G401 (cell line): ENCODE measurements at regions not wholly inside any gene's neighbourhood (a gene's known extent, or its start where the extent isn't known, plus 50 kb on each side); places are given as distances from the start of the nearest gene placed in this dataset.
"Not testable (repeated sequence)": the region's sequence is repeated elsewhere in the genome, so short reads cannot be mapped to it uniquely, and the experiment has no call there.

Experiments used
- DNase-seq: peaks from one replicate; pipeline ENCODE4 v3.0.0-alpha.2; 2015; ENCODE audit warnings: low spot score
- in situ Hi-C: cut with HindIII; loops from 2 replicates; pipeline ENCODE4 v1.10.0; 2016; ENCODE audit warnings: low sequenced_read_pairs, mixed read lengths

DNA sequence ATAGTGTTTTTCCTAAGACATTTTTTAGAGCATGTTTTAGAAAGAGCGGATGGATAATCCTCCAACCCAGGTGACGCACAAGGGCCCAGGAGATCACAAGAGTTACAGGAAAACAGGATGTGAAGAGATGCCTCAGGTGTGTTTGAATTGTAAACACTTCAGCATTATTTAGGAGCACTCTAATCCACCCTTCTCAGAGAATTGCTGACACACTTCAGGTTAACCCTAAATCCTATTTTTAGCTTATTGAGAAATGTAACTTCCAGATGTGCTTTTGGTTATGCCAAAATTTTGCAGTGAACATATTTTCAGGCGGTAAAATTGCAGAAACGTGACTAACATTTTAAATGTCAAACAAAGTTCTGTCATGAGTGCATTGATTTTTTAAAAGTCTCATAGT, 755.4 kb upstream of the CTNND2 start:
- in situ Hi-C loops = no loop called here
- no peak for DNase-seq

DNA sequence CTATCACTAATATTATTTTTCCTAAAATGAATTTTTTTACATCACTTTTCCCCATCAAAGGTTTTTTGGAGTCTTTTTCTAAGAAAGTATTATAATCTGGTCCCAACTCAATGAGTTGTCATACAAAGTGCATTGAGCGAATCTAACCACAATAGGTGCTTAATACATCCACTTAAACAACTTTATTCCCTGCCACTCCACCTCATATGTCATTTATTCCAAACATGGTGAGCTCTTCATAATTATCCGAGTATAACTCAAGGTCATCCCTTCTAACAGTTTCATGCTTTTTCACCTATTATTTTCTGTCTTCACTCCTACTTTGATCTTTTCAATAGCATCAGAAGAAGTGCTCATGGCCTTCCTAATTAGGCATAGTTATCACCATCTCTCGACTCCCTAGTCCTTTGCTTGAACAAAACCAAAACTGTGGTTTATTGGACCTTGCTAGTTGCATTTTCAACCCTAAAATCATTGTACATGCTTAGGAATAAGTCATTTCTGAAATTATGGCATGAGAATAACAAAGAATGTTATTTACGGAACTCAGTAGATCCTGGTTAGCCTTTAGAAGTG, 754.7 kb upstream of the CTNND2 start:
- DNase-seq = no peak
- in situ Hi-C loops = no loop called here

DNA sequence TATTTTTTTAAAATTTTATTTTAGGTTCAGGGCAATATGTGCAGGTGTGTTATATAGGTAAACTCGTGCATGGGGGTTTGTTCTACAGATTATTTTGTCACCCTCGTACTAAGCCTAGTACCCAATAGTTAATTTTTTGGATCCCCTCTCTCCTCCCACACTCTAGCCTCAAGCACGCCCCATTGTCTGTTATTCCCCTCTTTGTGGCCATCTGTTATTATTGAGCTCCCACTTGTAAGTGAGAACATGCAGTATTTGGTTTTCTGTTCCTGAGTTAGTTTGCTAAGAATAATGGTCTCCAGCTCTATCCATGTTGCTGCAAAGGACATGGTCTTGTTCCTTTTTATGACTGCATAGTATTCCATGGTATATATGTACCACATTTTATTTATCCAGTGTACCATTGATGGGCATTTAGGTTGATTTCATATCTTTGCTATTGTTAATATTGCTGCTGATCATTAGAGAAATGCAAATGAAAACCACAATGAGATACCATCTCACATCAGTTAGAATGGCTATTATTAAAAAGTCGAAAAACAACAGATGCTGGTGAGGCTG, 753.7 kb upstream of the CTNND2 start:
- DNase-seq, in situ Hi-C loops: not testable (repeated sequence)

DNA sequence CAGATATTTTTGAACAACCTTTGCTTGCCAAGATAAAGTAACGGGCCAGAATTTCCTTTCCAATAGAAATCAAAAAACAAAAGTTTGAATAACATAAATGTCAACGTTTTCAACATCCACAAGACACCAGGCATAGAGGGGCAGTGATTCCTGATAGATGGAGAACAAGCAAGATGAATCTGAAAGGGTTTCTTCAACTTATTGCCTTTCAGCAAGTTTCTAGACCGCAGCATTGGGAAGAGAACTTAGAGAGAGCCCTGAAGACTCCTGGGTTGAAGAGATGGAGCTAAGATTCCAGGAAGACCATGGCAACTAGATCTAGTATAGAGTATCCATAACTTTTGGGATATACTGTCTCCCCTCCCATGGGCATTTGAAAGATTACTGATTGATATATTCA, 751.4 kb upstream of the CTNND2 start:
- in situ Hi-C loops = no loop called here

DNA sequence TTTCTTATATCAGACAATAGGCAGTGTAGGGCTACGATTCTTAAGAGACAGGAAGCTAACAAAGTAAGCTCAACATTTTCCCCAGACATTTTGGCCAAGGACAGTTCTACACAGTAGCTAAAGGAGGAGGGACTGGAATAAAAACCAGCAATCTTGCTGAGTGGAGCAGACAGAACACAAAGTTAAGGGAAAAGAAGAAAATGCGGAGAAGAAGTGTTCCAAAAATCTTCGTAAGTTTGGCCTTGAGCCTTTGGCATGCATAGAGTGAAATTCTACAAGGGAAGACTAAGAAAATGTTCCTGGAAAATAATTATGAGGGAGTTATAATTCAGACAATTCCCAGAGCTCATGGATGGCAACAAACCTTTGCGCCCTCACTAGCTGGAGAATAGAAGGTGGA, 748.0 kb upstream of the CTNND2 start:
- no peak for DNase-seq
- in situ Hi-C loops = no loop called here

More for the DNA sequence above, 751.4 kb upstream of the CTNND2 start:
- DNase-seq = no peak

DNA sequence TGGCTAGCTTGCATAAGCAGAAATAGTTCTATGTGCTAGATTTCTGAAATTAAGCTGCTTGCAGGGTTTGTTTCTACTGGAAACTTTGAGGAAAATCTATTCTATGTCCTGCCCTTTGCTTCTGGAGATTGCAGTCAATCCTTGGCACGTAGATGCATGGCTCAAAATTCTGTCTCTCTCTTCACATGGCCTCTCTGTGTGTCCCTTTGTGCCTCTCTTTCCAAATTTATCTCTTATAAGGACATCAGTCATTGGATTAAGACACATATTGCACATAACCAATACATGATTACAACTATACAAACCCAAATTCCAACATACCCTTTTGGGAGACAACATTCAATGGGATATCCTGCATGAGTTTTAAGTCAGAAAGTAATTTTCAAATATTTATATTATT, 744.3 kb upstream of the CTNND2 start:
- no peak for DNase-seq
- in situ Hi-C loops = no loop called here

DNA sequence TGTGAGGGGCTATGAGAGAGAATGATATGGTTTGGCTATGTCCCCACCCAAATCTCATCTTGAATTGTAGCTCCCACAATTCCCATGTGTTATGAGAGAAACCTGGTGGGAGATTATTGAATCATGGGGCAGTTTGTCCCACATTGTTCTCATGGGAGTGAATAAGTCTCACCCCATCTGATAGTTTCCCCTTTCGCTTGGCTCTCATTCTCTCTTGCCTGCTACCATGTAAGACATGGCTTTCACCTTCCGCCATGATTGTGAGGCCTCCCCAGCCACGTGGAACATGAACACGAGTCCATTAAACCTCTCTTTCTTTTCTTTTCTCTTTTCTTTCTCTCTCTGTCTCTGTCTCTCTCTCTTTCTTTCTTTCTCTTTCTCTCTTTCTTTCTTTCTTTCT, 743.4 kb upstream of the CTNND2 start:
- in situ Hi-C loops = no loop called here
- no peak for DNase-seq

DNA sequence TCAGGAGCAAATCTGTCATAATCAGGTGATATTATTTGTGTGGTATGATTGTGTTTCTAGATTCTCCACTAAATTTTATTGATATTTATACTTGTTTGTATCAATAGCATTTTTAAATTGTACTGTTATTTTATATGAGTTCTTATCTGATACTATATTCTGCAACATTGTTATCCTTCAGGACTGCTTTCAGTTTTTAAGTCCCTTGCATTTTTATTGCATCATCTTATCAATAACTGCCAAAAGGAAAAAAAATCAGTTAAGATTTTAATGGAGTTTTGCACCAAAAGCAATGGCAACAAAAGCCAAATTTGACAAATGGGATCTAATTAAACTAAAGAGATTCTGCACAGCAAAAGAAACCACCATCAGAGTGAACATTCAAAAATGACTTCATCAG, 741.3 kb upstream of the CTNND2 start:
- no peak for DNase-seq
- in situ Hi-C loops = no loop called here

DNA sequence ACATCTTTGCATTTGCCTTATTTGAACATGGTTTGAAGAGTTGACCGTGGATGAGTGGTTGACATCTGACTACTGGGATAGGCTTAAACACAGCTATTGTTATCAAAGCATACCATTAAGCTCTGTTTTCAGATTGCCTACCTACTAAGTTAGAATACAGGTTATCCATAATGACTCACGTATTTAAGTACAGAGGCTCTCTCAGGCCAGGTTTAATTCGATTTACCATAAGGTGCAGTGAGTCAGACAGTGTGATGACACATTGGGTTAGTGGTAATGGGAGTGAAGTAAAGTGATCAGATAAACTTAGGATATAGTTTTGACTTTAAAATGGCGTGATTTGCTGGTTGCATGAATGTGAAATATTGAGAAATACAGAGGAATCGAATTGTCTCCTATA, 732.0 kb upstream of the CTNND2 start:
- no peak for DNase-seq
- in situ Hi-C loops = no loop called here

DNA sequence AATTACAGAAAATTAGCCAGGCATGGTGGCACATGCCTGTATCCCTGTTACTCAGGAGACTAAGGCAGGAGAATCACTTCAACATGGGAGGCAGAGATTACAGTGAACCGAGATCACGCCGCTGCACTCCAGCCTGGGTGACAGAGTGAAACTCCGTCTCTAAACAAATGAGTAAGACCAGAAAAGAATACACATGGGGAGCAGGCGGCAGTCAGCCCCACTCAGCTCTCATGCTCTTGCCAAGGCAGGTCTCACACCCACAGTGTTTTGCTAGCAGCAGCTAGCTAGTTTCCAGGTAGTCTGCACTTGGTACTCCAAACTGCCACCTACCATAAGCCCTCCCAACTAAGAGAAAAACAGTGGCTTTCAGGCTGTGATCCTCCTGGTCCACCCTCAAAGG, 722.3 kb upstream of the CTNND2 start:
- in situ Hi-C loops = no loop called here
- DNase-seq = no peak

DNA sequence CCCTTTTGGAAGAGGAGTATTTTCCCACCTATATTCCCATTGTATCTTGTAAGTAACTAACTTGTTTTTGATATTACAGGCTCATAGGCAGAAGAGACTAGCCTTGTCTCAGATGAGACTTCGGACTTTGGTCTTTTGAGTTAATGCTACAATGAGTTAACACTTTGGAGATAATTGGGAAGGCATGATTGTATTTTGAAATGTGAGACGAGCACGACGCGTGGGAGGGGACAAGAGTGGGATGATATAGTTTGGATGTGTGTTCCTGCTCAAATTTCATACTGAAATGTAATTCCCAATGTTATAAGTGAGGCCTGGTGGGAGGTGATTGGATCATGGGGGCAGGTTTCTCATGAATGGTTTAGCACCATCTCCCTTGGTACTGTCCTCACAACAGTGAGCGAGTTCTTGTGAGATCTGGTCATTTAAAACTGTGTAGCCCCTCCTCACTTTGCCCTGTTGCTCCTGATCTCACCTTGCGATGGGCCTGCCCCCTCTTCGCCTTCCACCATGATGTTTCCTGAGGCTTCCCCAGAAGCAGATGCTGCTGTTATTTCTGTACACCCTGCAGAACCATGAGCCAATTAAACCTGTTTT, 721.5 kb upstream of the CTNND2 start:
- in situ Hi-C loops = no loop called here

DNA sequence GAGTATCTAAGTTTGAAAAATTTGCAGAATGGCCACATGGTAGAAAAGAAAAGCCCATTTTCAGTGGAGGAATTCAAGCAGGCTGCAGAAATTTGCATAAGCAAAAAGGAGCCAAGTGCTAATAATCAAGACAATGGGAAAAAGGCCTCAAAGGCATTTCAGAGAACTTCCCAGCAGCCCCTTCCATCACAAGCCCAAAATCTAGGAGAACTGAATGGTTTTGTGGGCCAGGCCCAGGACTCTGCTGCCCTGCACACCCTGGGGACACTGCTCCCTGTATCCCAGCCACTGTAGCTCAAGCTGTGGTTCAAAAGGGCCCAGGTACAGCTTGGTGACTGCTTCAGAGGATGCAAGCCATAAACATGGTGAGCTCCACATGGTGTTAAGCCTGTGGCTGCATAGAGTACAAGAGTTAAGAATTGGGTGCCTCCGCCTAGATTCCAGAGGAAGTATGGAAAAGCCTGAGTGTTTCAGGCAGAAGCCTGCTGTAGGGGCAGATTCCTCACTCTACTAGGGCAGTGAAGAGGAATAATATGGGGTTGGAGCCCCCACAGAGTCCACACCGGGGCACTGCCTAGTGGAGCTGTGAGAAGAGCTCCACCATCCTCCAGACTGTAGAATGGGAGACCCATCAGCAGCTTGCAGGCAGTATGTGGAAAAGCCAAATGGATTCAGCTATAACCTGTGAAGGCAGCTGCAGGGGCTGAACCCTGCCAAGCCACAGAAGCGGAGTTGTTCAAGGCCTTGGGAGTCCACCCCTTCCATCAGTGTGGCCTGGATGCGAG, 720.7 kb upstream of the CTNND2 start:
- DNase-seq = no peak
- in situ Hi-C loops = no loop called here

More for the DNA sequence above, 721.5 kb upstream of the CTNND2 start:
- DNase-seq = no peak

DNA sequence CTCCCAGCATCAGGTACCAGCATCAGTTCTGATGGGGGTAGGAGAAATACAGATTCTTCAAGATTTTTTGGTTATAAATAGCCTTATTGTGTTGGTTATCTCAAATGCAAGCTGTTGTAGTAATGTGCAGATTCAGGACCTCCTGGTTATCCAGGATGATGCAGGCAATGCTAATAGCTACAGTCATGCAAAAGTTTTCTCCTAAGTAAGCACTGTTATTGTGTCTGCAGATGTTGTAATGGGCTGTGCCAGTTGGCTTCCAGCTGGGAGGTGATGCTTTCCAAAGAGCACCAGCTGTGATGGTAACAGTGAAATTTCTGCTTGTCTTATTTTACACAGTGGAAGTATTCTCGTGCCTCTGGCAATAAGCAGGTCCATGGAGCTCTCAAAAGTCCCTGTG, 719.2 kb upstream of the CTNND2 start:
- DNase-seq = no peak
- in situ Hi-C loops = no loop called here

DNA sequence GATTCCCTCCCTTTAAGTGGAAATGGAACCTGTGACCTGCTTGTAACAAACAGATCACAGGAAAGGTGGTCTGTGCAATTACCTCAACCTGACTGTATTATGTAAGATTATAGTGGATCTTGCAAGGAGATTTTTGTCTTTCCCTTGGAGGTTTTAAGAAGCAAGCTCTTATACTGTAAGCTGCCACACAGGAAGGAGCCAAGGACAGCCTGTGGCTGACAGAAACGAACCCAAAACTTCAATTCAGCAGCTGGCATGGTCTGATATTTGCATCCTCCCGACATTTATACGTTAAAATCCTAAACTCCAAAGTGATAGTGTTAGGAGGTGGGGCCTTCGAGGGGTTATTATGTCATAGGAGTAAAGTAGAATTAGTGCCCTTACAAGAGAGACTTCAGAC, 711.8 kb upstream of the CTNND2 start:
- no peak for DNase-seq
- in situ Hi-C loops = no loop called here

DNA sequence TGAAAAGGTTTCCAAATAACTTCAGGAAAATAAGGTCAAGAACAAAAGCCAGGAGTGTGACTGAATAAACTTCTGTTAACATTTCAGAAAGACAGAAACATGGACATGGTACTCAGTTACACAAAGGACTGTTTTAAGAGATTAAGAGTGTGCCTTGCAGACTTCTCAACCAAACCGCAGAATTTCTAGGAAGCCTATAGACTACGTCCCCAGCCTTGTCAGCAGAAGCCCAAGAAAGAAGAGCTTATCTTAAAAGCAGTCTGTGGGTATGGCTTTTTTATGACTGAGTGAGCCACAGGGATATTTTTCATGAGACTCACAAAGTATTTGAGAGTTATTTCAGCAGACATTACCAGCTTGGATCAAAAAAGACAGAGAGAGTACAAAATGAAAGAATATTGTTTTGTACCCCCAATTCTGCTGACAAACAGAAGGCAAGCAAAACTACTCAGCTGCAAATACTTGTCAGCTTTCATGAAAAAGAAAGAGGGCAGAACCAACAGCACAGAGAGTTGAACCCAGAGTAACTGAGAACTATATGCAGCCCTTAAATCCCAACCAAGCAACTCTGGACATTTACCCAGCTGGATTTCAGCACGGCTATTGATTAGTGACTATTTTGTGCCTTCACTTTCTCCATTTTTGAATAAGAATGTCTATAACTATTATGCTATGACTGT, 711.0 kb upstream of the CTNND2 start:
- DNase-seq = no peak
- in situ Hi-C loops = no loop called here

DNA sequence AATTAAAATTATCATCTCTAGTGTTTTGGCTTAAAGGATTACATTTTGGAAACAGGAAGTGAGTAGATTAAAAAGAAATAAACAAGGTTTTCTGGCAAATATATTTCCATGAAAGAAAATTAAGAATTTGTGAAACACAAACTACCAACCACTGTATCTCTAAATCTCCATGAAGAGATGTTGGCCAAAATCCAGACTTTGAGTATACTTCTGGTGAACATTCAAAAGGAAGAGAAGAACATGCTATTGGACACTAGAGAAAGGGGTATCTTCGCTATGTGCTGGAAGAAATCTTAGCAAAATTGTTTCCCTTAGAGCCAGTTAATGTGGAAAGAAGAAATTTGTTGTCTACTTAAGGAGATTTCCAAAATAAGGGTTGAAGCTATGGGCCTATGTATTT, 710.4 kb upstream of the CTNND2 start:
- no peak for DNase-seq
- in situ Hi-C loops = no loop called here

DNA sequence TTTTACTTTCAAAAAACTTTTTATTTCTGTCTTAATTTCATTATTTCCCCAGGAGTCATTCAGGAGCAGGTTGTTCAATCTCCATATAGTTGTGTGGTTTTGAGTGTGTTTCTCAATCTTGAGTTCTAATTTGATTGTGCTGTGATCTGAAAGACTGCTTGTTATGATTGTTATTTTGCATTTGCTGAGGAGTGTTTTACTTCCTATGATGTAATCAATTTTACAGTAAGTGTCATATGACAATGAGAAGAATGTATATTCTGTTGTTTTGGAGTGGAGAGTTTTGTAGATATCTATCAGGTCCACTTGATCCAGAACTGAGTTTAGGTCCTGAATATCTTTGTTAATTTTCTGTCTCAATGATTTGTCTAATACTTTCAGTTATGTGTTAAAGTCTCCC, 706.9 kb upstream of the CTNND2 start:
- DNase-seq = no peak
- in situ Hi-C loops = no loop called here

DNA sequence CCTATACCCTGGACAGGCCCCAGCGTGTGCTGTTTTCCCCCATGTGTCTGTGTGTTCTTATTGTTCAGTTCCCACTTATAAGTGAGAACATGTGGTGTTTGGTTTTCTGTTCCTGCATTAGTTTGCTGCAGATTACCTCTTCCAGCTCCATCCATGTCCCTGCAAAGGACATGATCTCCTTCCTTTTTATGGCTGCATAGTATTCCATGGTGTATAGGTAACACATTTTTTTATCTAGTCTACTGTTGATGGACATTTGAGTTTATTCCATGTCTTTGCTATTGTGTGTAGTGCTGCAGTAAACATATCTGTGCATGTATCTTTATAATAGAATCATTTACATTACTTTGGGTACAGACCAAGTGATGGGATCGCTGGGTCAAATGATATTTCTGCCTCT, 703.6 kb upstream of the CTNND2 start:
- DNase-seq, in situ Hi-C loops: not testable (repeated sequence)

DNA sequence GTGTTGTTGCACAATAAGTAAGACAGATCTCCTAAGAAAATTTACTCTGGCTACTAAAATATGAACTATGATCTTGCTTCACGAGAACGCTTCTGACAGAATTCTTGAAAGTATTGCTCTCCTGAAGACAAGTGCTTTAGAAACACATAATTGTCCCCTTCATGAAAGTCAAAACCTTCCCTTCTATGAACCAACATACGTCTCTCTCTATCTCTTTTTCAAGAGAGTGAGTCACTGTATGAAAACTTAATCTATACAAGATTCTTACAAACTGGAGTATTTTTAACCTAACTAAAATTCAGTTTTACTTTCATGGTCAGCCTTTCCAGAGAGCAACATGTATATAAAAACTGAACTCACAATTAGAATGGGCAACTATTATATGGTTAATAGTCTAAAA, 688.0 kb upstream of the CTNND2 start:
- in situ Hi-C loops = no loop called here
- no peak for DNase-seq

DNA sequence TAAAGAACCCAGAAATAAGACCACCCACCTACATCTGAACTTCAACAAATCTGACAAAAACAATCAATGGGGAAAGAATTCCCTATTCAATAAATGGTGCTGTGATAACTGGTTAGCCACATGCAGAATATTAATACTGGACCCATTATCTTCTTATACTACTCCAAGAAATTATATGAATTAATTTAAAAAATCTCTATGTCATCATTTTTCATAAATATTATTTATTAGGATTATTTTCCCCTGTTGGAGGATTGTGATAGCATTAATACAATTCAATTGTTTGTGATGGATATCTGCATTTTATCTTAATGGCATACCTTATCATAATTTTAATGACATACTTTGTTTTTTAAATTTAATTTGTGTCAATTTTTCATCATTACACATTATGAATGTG, 682.2 kb upstream of the CTNND2 start:
- in situ Hi-C loops = no loop called here
- no peak for DNase-seq
